Liver (tissue), 3 donors: ENCODE measurements at regions not wholly inside any gene's neighbourhood (a gene's known extent, or its start where the extent isn't known, plus 50 kb on each side); places are given as distances from the start of the nearest gene placed in this dataset.

Source experiments
- EGR1 ChIP-seq, 2 donors: IDR thresholded peaks; 2 replicates each; pipeline ENCODE4 v1.6.1; 2016 to 2018; ENCODE audit warnings: antibody characterized with exemption in 2 of 2, low read depth in 2 of 2
- FOXA1 ChIP-seq: IDR thresholded peaks from 2 replicates; pipeline ENCODE4 v1.6.1; 2016; ENCODE audit warnings: antibody characterized with exemption
- NR2F2 ChIP-seq: IDR thresholded peaks from 2 replicates; pipeline ENCODE4 v1.6.1; 2016; ENCODE audit warnings: antibody characterized with exemption
- RXRA ChIP-seq, 2 donors: IDR thresholded peaks; 2 replicates each; pipeline ENCODE4 v1.6.1; 2017 to 2018; ENCODE audit warnings: antibody characterized with exemption in 2 of 2, mild to moderate bottlenecking in 1 of 2
- SP1 ChIP-seq: IDR thresholded peaks from 2 replicates; pipeline ENCODE4 v1.6.1; 2018; ENCODE audit warnings: antibody characterized with exemption, mild to moderate bottlenecking
- TAF1 ChIP-seq: conservative IDR thresholded peaks from 2 replicates; pipeline ENCODE4 v1.6.1; 2016; ENCODE audit warnings: antibody characterized with exemption, mild to moderate bottlenecking
- YY1 ChIP-seq: IDR thresholded peaks from 2 replicates; pipeline ENCODE4 v1.6.1; 2016; ENCODE audit warnings: antibody characterized with exemption, mild to moderate bottlenecking
- TF ChIP-seq, protein P1 (sequence below): fragments of 150-350 bp; IDR thresholded peaks from 2 replicates; pipeline ENCODE4 v1.5.1; 2017; ENCODE audit warnings: improper control_type of control experiment, low read depth, low read length; ENCODE audit not compliant: missing input control
- TF ChIP-seq, protein P2 (sequence below): IDR thresholded peaks from 2 replicates; pipeline ENCODE4 v1.6.1; 2016; ENCODE audit warnings: antibody characterized with exemption
- TF ChIP-seq, protein P3 (sequence below): IDR thresholded peaks from 2 replicates; pipeline ENCODE4 v1.6.1; 2016; ENCODE audit warnings: antibody characterized with exemption
- donor health status: healthy.
- donor health status: healthy.

DNA sequence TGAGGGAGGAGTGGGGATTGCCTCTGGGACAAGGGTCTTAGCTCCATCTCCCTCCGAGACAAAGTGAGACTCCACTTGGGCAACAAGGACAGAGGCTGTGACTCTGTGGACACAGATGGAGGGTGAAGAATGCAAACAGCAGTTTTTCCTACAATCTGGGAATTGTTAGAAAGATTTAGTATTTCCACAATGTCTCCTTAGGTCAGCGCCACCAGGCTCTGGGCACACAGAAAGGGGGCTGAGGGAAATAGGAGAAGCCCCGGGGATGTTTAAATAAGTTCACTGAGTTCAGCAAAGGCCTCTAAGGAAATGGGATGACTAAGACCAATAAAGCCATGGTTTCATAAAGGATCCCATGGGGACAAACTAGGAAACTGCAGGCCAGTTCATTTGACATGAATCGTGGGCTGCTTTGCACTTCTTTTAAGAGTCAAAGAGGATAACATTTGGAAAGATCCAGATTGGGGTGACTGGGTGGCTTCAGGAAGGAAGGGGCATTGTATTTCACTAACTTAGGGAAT lies 219.8 kb upstream of the GLI3 start:
- TF ChIP-seq EGR1 (IDR thresholded peaks at IDR 0.05; ENCODE audit: low read depth in 2 of 2) (no peak), FOXA1 (no peak), YY1 (no peak), RXRA (IDR thresholded peaks at IDR 0.05) (no peak), TAF1 (no peak), SP1 (no peak), NR2F2 (no peak)
- TF ChIP-seq, protein P1, sequence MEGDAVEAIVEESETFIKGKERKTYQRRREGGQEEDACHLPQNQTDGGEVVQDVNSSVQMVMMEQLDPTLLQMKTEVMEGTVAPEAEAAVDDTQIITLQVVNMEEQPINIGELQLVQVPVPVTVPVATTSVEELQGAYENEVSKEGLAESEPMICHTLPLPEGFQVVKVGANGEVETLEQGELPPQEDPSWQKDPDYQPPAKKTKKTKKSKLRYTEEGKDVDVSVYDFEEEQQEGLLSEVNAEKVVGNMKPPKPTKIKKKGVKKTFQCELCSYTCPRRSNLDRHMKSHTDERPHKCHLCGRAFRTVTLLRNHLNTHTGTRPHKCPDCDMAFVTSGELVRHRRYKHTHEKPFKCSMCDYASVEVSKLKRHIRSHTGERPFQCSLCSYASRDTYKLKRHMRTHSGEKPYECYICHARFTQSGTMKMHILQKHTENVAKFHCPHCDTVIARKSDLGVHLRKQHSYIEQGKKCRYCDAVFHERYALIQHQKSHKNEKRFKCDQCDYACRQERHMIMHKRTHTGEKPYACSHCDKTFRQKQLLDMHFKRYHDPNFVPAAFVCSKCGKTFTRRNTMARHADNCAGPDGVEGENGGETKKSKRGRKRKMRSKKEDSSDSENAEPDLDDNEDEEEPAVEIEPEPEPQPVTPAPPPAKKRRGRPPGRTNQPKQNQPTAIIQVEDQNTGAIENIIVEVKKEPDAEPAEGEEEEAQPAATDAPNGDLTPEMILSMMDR: no peak
- TF ChIP-seq, protein P2, sequence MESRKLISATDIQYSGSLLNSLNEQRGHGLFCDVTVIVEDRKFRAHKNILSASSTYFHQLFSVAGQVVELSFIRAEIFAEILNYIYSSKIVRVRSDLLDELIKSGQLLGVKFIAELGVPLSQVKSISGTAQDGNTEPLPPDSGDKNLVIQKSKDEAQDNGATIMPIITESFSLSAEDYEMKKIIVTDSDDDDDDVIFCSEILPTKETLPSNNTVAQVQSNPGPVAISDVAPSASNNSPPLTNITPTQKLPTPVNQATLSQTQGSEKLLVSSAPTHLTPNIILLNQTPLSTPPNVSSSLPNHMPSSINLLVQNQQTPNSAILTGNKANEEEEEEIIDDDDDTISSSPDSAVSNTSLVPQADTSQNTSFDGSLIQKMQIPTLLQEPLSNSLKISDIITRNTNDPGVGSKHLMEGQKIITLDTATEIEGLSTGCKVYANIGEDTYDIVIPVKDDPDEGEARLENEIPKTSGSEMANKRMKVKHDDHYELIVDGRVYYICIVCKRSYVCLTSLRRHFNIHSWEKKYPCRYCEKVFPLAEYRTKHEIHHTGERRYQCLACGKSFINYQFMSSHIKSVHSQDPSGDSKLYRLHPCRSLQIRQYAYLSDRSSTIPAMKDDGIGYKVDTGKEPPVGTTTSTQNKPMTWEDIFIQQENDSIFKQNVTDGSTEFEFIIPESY: no peak
- TF ChIP-seq, protein P3, sequence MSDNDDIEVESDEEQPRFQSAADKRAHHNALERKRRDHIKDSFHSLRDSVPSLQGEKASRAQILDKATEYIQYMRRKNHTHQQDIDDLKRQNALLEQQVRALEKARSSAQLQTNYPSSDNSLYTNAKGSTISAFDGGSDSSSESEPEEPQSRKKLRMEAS: no peak
